GM18508 (cell line): ENCODE measurements at regions not wholly inside any gene's neighbourhood (a gene's known extent, or its start where the extent isn't known, plus 50 kb on each side); places are given as distances from the start of the nearest gene placed in this dataset.
"Not testable (repeated sequence)": the region's sequence is repeated elsewhere in the genome, so short reads cannot be mapped to it uniquely, and the experiment has no call there.

Experiments
- ATAC-seq: cut with Tn5 transposase; IDR thresholded peaks from one replicate; pipeline ENCODE4 v1.9.1; 2021; ENCODE audit warnings: moderate number of reproducible peaks; ENCODE audit not compliant: insufficient read depth, unreplicated experiment

GRCh38 chr2:21748501-21748900 is 624.7 kb downstream of the TDRD15 start:
- ATAC-seq: no peak

GRCh38 chr2:21754164-21754788 is 630.5 kb downstream of the TDRD15 start:
- ATAC-seq: no peak

- ATAC-seq: no peak
Observed at GRCh38 chr2:21757805-21758430, 634.1 kb downstream of the TDRD15 start.

- ATAC-seq: no peak
Observed at GRCh38 chr2:21759819-21760218, 636.1 kb downstream of the TDRD15 start.

- ATAC-seq: no peak
Observed at GRCh38 chr2:21761361-21761760, 637.6 kb downstream of the TDRD15 start.

GRCh38 chr2:21763501-21763900 is 639.7 kb downstream of the TDRD15 start:
- ATAC-seq: no peak

GRCh38 chr2:21770787-21771186 is 647.0 kb downstream of the TDRD15 start:
- ATAC-seq: no peak

GRCh38 chr2:21772624-21773023 is 648.9 kb downstream of the TDRD15 start:
- ATAC-seq: no peak

GRCh38 chr2:21773168-21773567 is 649.4 kb downstream of the TDRD15 start:
- no peak for ATAC-seq

- ATAC-seq: no peak
Observed at GRCh38 chr2:21774691-21775368, 651.1 kb downstream of the TDRD15 start.

- no peak for ATAC-seq
Observed at GRCh38 chr2:21779786-21780185, 656.0 kb downstream of the TDRD15 start.

GRCh38 chr2:21781962-21782361 is 658.2 kb downstream of the TDRD15 start:
- ATAC-seq: no peak

- no peak for ATAC-seq
Observed at GRCh38 chr2:21782866-21783265, 659.1 kb downstream of the TDRD15 start.

- ATAC-seq: no peak
Observed at GRCh38 chr2:21787941-21788340, 664.2 kb downstream of the TDRD15 start.

GRCh38 chr2:21790311-21790710 is 666.5 kb downstream of the TDRD15 start:
- ATAC-seq: not testable (repeated sequence)

- ATAC-seq: no peak
Observed at GRCh38 chr2:21792571-21792970, 668.8 kb downstream of the TDRD15 start.

- no peak for ATAC-seq
Observed at GRCh38 chr2:21793461-21793860, 669.7 kb downstream of the TDRD15 start.

GRCh38 chr2:21794611-21795010 is 670.8 kb downstream of the TDRD15 start:
- ATAC-seq: no peak

GRCh38 chr2:21800356-21800755 is 676.6 kb downstream of the TDRD15 start:
- ATAC-seq: no peak

GRCh38 chr2:21803550-21803949 is 679.8 kb downstream of the TDRD15 start:
- no peak for ATAC-seq

GRCh38 chr2:21804151-21804550 is 680.4 kb downstream of the TDRD15 start:
- no peak for ATAC-seq

- no peak for ATAC-seq
Observed at GRCh38 chr2:21811541-21811940, 687.8 kb downstream of the TDRD15 start.
